ENCODE measurements at regions not wholly inside any gene's neighbourhood (a gene's known extent, or its start where the extent isn't known, plus 50 kb on each side); places are given as distances from the start of the nearest gene placed in this dataset.

- Histone ChIP-seq H3K27me3 (ENCODE audit: insufficient read depth, low read length) (peaks cover 32% of the 10 kb centered on the region), H3K4me3 (ENCODE audit: low read depth, low read length) (no peak overlapping the region), H3K4me1 (ENCODE audit: control insufficient read depth, insufficient read depth, low read length, unreplicated experiment) (no peaks in the 10 kb centered on the region), H3K79me2 (ENCODE audit: control insufficient read depth, insufficient read depth, low read length, unreplicated experiment) (no peaks in the 10 kb centered on the region), H2AFZ (ENCODE audit: low read length, unreplicated experiment) (no peak overlapping the region), H3K36me3 (ENCODE audit: insufficient read depth, low read length) (no peaks in the 10 kb centered on the region), H3K27ac (ENCODE audit: low read depth, low read length) (no peak overlapping the region)
Measured at GRCh38 chr14:65817011-65817410, 404.5 kb downstream of the FUT8 start.

- no peak overlapping the region for H3K27ac ChIP-seq (ENCODE audit: low read depth, low read length)
- H3K79me2 ChIP-seq (ENCODE audit: control insufficient read depth, insufficient read depth, low read length, unreplicated experiment) = no peaks in the 10 kb centered on the region
- H3K4me1 ChIP-seq (ENCODE audit: control insufficient read depth, insufficient read depth, low read length, unreplicated experiment) = no peaks in the 10 kb centered on the region
- no peak overlapping the region for H2AFZ ChIP-seq (ENCODE audit: low read length, unreplicated experiment)
- peaks cover 38% of the 10 kb centered on the region for H3K27me3 ChIP-seq (ENCODE audit: insufficient read depth, low read length)
- H3K36me3 ChIP-seq (ENCODE audit: insufficient read depth, low read length) = no peaks in the 10 kb centered on the region
- H3K4me3 ChIP-seq (ENCODE audit: low read depth, low read length) = no peak overlapping the region
Measured at GRCh38 chr14:65819569-65819968, 407.0 kb downstream of the FUT8 start.

- Histone ChIP-seq H3K4me1 (ENCODE audit: control insufficient read depth, insufficient read depth, low read length, unreplicated experiment) (no peaks in the 10 kb centered on the region), H2AFZ (ENCODE audit: low read length, unreplicated experiment) (no peak overlapping the region), H3K79me2 (ENCODE audit: control insufficient read depth, insufficient read depth, low read length, unreplicated experiment) (no peaks in the 10 kb centered on the region), H3K36me3 (ENCODE audit: insufficient read depth, low read length) (no peaks in the 10 kb centered on the region), H3K27me3 (ENCODE audit: insufficient read depth, low read length) (peaks cover 39% of the 10 kb centered on the region), H3K4me3 (ENCODE audit: low read depth, low read length) (no peak overlapping the region), H3K27ac (ENCODE audit: low read depth, low read length) (no peak overlapping the region)
Measured at GRCh38 chr14:65821224-65821753, 408.8 kb downstream of the FUT8 start.

- Histone ChIP-seq H3K27ac (ENCODE audit: low read depth, low read length) (no peak overlapping the region), H3K36me3 (ENCODE audit: insufficient read depth, low read length) (no peaks in the 10 kb centered on the region), H3K27me3 (ENCODE audit: insufficient read depth, low read length) (peaks cover 68% of the 10 kb centered on the region), H2AFZ (ENCODE audit: low read length, unreplicated experiment) (no peak overlapping the region), H3K79me2 (ENCODE audit: control insufficient read depth, insufficient read depth, low read length, unreplicated experiment) (no peaks in the 10 kb centered on the region), H3K4me3 (ENCODE audit: low read depth, low read length) (no peak overlapping the region), H3K4me1 (ENCODE audit: control insufficient read depth, insufficient read depth, low read length, unreplicated experiment) (no peaks in the 10 kb centered on the region)
Measured at GRCh38 chr14:65824285-65824977, 411.9 kb downstream of the FUT8 start.

GRCh38 chr14:65824978-65825299 is 412.4 kb downstream of the FUT8 start:
- H3K27me3 ChIP-seq (ENCODE audit: insufficient read depth, low read length) = peaks cover 68% of the 10 kb centered on the region
- H2AFZ ChIP-seq (ENCODE audit: low read length, unreplicated experiment) = no peak overlapping the region
- H3K79me2 ChIP-seq (ENCODE audit: control insufficient read depth, insufficient read depth, low read length, unreplicated experiment) = no peaks in the 10 kb centered on the region
- H3K36me3 ChIP-seq (ENCODE audit: insufficient read depth, low read length) = no peaks in the 10 kb centered on the region
- H3K4me3 ChIP-seq (ENCODE audit: low read depth, low read length) = no peak overlapping the region
- no peaks in the 10 kb centered on the region for H3K4me1 ChIP-seq (ENCODE audit: control insufficient read depth, insufficient read depth, low read length, unreplicated experiment)
- no peak overlapping the region for H3K27ac ChIP-seq (ENCODE audit: low read depth, low read length)

- no peak overlapping the region for H3K27ac ChIP-seq (ENCODE audit: low read depth, low read length)
- no peaks in the 10 kb centered on the region for H3K4me1 ChIP-seq (ENCODE audit: control insufficient read depth, insufficient read depth, low read length, unreplicated experiment)
- H3K27me3 ChIP-seq (ENCODE audit: insufficient read depth, low read length) = peaks cover 58% of the 10 kb centered on the region
- no peak overlapping the region for H3K4me3 ChIP-seq (ENCODE audit: low read depth, low read length)
- H2AFZ ChIP-seq (ENCODE audit: low read length, unreplicated experiment) = no peak overlapping the region
- H3K79me2 ChIP-seq (ENCODE audit: control insufficient read depth, insufficient read depth, low read length, unreplicated experiment) = no peaks in the 10 kb centered on the region
- no peaks in the 10 kb centered on the region for H3K36me3 ChIP-seq (ENCODE audit: insufficient read depth, low read length)
Measured at GRCh38 chr14:65826946-65827345, 414.4 kb downstream of the FUT8 start.

- Histone ChIP-seq H3K4me1 (ENCODE audit: control insufficient read depth, insufficient read depth, low read length, unreplicated experiment) (no peaks in the 10 kb centered on the region), H3K27me3 (ENCODE audit: insufficient read depth, low read length) (peaks cover 53% of the 10 kb centered on the region), H2AFZ (ENCODE audit: low read length, unreplicated experiment) (no peak overlapping the region), H3K4me3 (ENCODE audit: low read depth, low read length) (no peak overlapping the region), H3K27ac (ENCODE audit: low read depth, low read length) (no peak overlapping the region), H3K79me2 (ENCODE audit: control insufficient read depth, insufficient read depth, low read length, unreplicated experiment) (no peaks in the 10 kb centered on the region), H3K36me3 (ENCODE audit: insufficient read depth, low read length) (no peaks in the 10 kb centered on the region)
Measured at GRCh38 chr14:65827520-65827919, 415.0 kb downstream of the FUT8 start.

GRCh38 chr14:65828396-65828795 is 415.9 kb downstream of the FUT8 start:
- Histone ChIP-seq H3K4me3 (ENCODE audit: low read depth, low read length) (no peak overlapping the region), H3K27ac (ENCODE audit: low read depth, low read length) (no peak overlapping the region), H3K27me3 (ENCODE audit: insufficient read depth, low read length) (peaks cover 51% of the 10 kb centered on the region), H3K79me2 (ENCODE audit: control insufficient read depth, insufficient read depth, low read length, unreplicated experiment) (no peaks in the 10 kb centered on the region), H3K36me3 (ENCODE audit: insufficient read depth, low read length) (no peaks in the 10 kb centered on the region), H3K4me1 (ENCODE audit: control insufficient read depth, insufficient read depth, low read length, unreplicated experiment) (no peaks in the 10 kb centered on the region), H2AFZ (ENCODE audit: low read length, unreplicated experiment) (no peak overlapping the region)

- Histone ChIP-seq H3K27ac (ENCODE audit: low read depth, low read length) (no peak overlapping the region), H3K27me3 (ENCODE audit: insufficient read depth, low read length) (peaks cover 29% of the 10 kb centered on the region), H3K4me3 (ENCODE audit: low read depth, low read length) (no peak overlapping the region), H3K36me3 (ENCODE audit: insufficient read depth, low read length) (no peaks in the 10 kb centered on the region), H2AFZ (ENCODE audit: low read length, unreplicated experiment) (no peak overlapping the region), H3K4me1 (ENCODE audit: control insufficient read depth, insufficient read depth, low read length, unreplicated experiment) (no peaks in the 10 kb centered on the region), H3K79me2 (ENCODE audit: control insufficient read depth, insufficient read depth, low read length, unreplicated experiment) (no peaks in the 10 kb centered on the region)
Measured at GRCh38 chr14:65832431-65833266, 420.1 kb downstream of the FUT8 start.

GRCh38 chr14:65833267-65833880 is 420.8 kb downstream of the FUT8 start:
- Histone ChIP-seq H3K27ac (ENCODE audit: low read depth, low read length) (no peak overlapping the region), H3K36me3 (ENCODE audit: insufficient read depth, low read length) (no peaks in the 10 kb centered on the region), H3K79me2 (ENCODE audit: control insufficient read depth, insufficient read depth, low read length, unreplicated experiment) (no peaks in the 10 kb centered on the region), H2AFZ (ENCODE audit: low read length, unreplicated experiment) (no peak overlapping the region), H3K27me3 (ENCODE audit: insufficient read depth, low read length) (peaks cover 29% of the 10 kb centered on the region), H3K4me3 (ENCODE audit: low read depth, low read length) (no peak overlapping the region), H3K4me1 (ENCODE audit: control insufficient read depth, insufficient read depth, low read length, unreplicated experiment) (no peaks in the 10 kb centered on the region)

Data from ACC112 (cell line).